Peyer's patch (tissue), 4 donors: ENCODE measurements at regions not wholly inside any gene's neighbourhood (a gene's known extent, or its start where the extent isn't known, plus 50 kb on each side); places are given as distances from the start of the nearest gene placed in this dataset.

ENCODE experiments used
- POLR2A ChIP-seq, 2 donors: fragments of 450-650 bp; IDR thresholded peaks; one replicate each; pipeline ENCODE4 v1.5.1; 2017; ENCODE audit warnings: antibody characterized with exemption in 2 of 2, mild to moderate bottlenecking in 2 of 2, moderate library complexity in 2 of 2
- TF ChIP-seq, protein P1 (sequence below), 6 experiments: fragments of 450-650 bp in 4 of 6; fragments of 200-600 bp in 2 of 6; sonication (generic) in 1 of 6; IDR thresholded peaks; one replicate each; pipeline ENCODE4 v1.5.1; 2017 to 2019; ENCODE audit warnings: antibody characterized with exemption in 6 of 6, mild to moderate bottlenecking in 3 of 6, moderate library complexity in 1 of 6

DNA sequence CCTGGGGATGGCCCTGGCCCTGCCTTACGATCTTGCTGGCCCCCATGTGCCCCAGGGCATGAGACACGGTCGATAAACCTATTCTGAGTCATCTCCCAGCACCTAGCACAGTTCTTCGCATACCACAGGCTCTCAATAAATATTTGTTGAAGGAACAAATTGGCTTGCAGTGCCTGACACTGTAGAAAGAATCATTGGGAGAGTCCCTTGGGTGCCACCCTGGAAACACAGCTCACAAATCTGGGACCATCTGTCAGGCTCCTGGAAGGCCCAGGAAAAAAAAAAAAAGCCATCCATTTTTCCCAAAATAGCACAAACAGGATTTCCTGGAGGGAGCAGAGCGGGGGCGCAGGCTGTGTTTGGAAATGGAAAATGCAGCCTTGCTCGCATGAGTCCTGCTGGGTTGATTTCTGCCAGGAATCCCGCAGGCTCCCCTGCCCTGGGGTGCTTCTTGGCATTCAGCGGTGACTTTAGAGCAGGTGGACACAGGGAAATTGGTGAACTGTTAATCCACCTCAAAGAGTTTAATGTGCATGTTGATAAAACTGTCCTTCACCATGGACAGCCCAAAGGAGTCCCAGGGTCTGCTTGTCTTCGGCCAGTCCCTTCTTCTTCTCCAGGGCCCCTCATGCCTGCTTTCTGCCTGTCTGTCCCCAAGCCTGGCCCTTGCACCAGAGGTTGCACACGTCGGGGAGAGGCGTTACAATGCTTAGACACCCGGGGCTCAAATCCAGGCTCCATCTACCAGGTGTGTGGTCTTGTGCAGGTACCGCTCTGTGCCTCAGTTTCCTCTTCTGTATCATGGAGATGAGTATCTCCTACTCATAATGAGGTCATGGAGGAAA, 106.1 kb upstream of the RFLNA start:
- TF ChIP-seq POLR2A (IDR thresholded peaks at IDR 0.05): no peak
- TF ChIP-seq, protein P1, sequence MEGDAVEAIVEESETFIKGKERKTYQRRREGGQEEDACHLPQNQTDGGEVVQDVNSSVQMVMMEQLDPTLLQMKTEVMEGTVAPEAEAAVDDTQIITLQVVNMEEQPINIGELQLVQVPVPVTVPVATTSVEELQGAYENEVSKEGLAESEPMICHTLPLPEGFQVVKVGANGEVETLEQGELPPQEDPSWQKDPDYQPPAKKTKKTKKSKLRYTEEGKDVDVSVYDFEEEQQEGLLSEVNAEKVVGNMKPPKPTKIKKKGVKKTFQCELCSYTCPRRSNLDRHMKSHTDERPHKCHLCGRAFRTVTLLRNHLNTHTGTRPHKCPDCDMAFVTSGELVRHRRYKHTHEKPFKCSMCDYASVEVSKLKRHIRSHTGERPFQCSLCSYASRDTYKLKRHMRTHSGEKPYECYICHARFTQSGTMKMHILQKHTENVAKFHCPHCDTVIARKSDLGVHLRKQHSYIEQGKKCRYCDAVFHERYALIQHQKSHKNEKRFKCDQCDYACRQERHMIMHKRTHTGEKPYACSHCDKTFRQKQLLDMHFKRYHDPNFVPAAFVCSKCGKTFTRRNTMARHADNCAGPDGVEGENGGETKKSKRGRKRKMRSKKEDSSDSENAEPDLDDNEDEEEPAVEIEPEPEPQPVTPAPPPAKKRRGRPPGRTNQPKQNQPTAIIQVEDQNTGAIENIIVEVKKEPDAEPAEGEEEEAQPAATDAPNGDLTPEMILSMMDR (IDR thresholded peaks at IDR 0.05): no peak
